Fibroblast of pulmonary artery (primary cell): ENCODE measurements at regions not wholly inside any gene's neighbourhood (a gene's known extent, or its start where the extent isn't known, plus 50 kb on each side); places are given as distances from the start of the nearest gene placed in this dataset.

Source experiments
- DNase-seq: peaks from one replicate; pipeline ENCODE4 v3.0.0-alpha.2; 2010; ENCODE audit warnings: low read depth
- H3K4me3 ChIP-seq: replicated peaks from 2 replicates; pipeline ENCODE4 v1.5.1; 2011; ENCODE audit warnings: low read depth, mild to moderate bottlenecking, control low read depth, low read length, moderate library complexity
- CTCF ChIP-seq: IDR thresholded peaks from 2 replicates; pipeline ENCODE4 v1.5.1; 2011; ENCODE audit warnings: mild to moderate bottlenecking, control low read depth, low read length, inconsistent platforms; ENCODE audit errors: missing control alignments

- no peak for DNase-seq
- no peak overlapping the region for H3K4me3 ChIP-seq
- no peak for TF ChIP-seq CTCF
These were observed 753.2 kb downstream of the DNAJB9 start for GRCh38 chr7:109322833-109323232.

- no peak for DNase-seq
- H3K4me3 ChIP-seq, result no peak overlapping the region
- no peak for TF ChIP-seq CTCF
These were observed 761.7 kb downstream of the DNAJB9 start for GRCh38 chr7:109331423-109331822.

GRCh38 chr7:109335951-109336350 lies 766.3 kb downstream of the DNAJB9 start:
- no peak for TF ChIP-seq CTCF
- no peak for DNase-seq
- no peak overlapping the region for H3K4me3 ChIP-seq

GRCh38 chr7:109336531-109336930 lies 766.9 kb downstream of the DNAJB9 start:
- H3K4me3 ChIP-seq, result no peak overlapping the region
- DNase-seq, result no peak
- no peak for TF ChIP-seq CTCF

GRCh38 chr7:109343678-109344077 lies 774.0 kb downstream of the DNAJB9 start:
- DNase-seq, result peak; percentile 15
- no peak for TF ChIP-seq CTCF
- no peak overlapping the region for H3K4me3 ChIP-seq

GRCh38 chr7:109351493-109351892 lies 781.8 kb downstream of the DNAJB9 start:
- no peak overlapping the region for H3K4me3 ChIP-seq
- no peak for TF ChIP-seq CTCF
- DNase-seq, result no peak

- DNase-seq, result no peak
- TF ChIP-seq CTCF, result no peak
- H3K4me3 ChIP-seq, result no peak overlapping the region
These were observed 784.3 kb downstream of the DNAJB9 start for GRCh38 chr7:109354000-109354399.
